ENCODE measurements at regions not wholly inside any gene's neighbourhood (a gene's known extent, or its start where the extent isn't known, plus 50 kb on each side); places are given as distances from the start of the nearest gene placed in this dataset.
A peak's percentile ranks its signal among the peaks of the same experiment; 100 is the strongest.

GRCh38 chr9:19937121-19937520, 148.3 kb upstream of the SLC24A2 start:
- H3K4me3 Mint-ChIP-seq (ENCODE audit: low read depth, unreplicated experiment), result no peak overlapping the region
- H3K9me3 Mint-ChIP-seq (ENCODE audit: low read depth, unreplicated experiment), result no peaks in the 10 kb centered on the region
- H3K36me3 Mint-ChIP-seq (ENCODE audit: insufficient read depth, unreplicated experiment), result peaks cover 5% of the 10 kb centered on the region
- no TSS peak for BruUV-seq (replicated peaks)
- TF ChIP-seq CTCF (IDR thresholded peaks at IDR 0.05; ENCODE audit: unreplicated experiment), result no peak
- no peaks in the 10 kb centered on the region for H3K27me3 Mint-ChIP-seq (ENCODE audit: unreplicated experiment)
- no peak overlapping the region for H3K27ac Mint-ChIP-seq (ENCODE audit: unreplicated experiment)
- CTCF ChIA-PET, result no interaction called here
- intact Hi-C loops (cut with micrococcal nuclease; ENCODE audit: unreplicated experiment), result no loop called here
- DNase-seq, result no peak
- H3K4me1 Mint-ChIP-seq (ENCODE audit: low read depth, unreplicated experiment), result no peaks in the 10 kb centered on the region

DNA sequence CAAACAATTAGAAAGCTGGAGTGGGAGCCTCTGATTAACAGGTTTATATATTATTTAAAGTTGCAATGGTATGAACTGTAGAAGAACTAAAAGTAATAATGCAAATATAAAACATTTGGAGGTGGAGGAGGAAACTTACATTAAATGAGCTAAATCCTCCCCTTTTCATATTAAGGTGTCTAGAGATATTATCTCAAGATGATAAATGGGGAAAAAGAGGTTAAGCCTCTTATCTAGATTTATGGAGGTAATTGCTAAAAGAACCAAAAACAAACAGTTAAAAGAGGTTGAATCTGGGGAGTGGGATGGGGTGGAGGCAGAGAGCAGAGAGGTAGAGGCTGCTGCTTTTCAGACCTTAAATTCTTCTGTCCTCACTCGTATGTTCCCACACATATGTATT, 147.8 kb upstream of the SLC24A2 start:
- Mint-ChIP-seq H3K9me3 (ENCODE audit: low read depth, unreplicated experiment) (no peaks in the 10 kb centered on the region), H3K4me3 (ENCODE audit: low read depth, unreplicated experiment) (no peak overlapping the region), H3K4me1 (ENCODE audit: low read depth, unreplicated experiment) (no peaks in the 10 kb centered on the region), H3K36me3 (ENCODE audit: insufficient read depth, unreplicated experiment) (peaks cover 5% of the 10 kb centered on the region), H3K27ac (ENCODE audit: unreplicated experiment) (no peak overlapping the region), H3K27me3 (ENCODE audit: unreplicated experiment) (no peaks in the 10 kb centered on the region)
- no TSS peak for BruUV-seq (replicated peaks)
- no peak for TF ChIP-seq CTCF (IDR thresholded peaks at IDR 0.05; ENCODE audit: unreplicated experiment)
- DNase-seq, result no peak
- intact Hi-C loops (cut with micrococcal nuclease; ENCODE audit: unreplicated experiment), result no loop called here
- CTCF ChIA-PET, result no interaction called here

DNA sequence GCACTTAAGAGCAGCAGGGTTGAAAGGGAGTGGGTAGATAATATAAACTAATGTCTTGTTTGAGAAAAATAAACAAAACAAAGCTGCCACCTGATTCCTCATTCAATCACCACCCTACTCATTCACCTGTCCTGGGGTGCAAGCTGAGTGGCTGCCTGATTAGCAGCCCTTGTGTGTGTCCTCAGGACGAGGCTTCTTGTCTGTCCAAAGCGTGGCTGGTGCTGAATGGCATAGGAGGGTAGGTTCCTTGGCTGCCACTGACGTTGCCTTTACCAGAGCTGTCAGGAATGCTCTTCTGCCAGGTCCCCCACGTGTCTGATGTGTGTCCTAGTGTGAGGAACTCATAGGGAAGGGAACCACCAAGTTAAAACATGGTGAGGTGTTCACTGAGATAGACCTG, 146.6 kb upstream of the SLC24A2 start:
- intact Hi-C loops (cut with micrococcal nuclease; ENCODE audit: unreplicated experiment), result no loop called here
- no TSS peak for BruUV-seq (replicated peaks)
- DNase-seq, result no peak
- H3K36me3 Mint-ChIP-seq (ENCODE audit: insufficient read depth, unreplicated experiment), result peaks cover 5% of the 10 kb centered on the region
- H3K4me3 Mint-ChIP-seq (ENCODE audit: low read depth, unreplicated experiment), result no peak overlapping the region
- CTCF ChIA-PET, result no interaction called here
- H3K4me1 Mint-ChIP-seq (ENCODE audit: low read depth, unreplicated experiment), result no peaks in the 10 kb centered on the region
- H3K27ac Mint-ChIP-seq (ENCODE audit: unreplicated experiment), result no peak overlapping the region
- no peak for TF ChIP-seq CTCF (IDR thresholded peaks at IDR 0.05; ENCODE audit: unreplicated experiment)
- no peaks in the 10 kb centered on the region for H3K9me3 Mint-ChIP-seq (ENCODE audit: low read depth, unreplicated experiment)
- H3K27me3 Mint-ChIP-seq (ENCODE audit: unreplicated experiment), result no peaks in the 10 kb centered on the region

- CTCF ChIA-PET, result no interaction called here
- H3K4me1 Mint-ChIP-seq (ENCODE audit: low read depth, unreplicated experiment), result no peaks in the 10 kb centered on the region
- BruUV-seq (replicated peaks), result no TSS peak
- no peaks in the 10 kb centered on the region for H3K9me3 Mint-ChIP-seq (ENCODE audit: low read depth, unreplicated experiment)
- H3K4me3 Mint-ChIP-seq (ENCODE audit: low read depth, unreplicated experiment), result peak overlapping the region; percentile 76
- peaks cover 5% of the 10 kb centered on the region for H3K36me3 Mint-ChIP-seq (ENCODE audit: insufficient read depth, unreplicated experiment)
- peaks cover 1% of the 10 kb centered on the region for H3K27me3 Mint-ChIP-seq (ENCODE audit: unreplicated experiment)
- peak; percentile 2 for DNase-seq
- TF ChIP-seq CTCF (IDR thresholded peaks at IDR 0.05; ENCODE audit: unreplicated experiment), result no peak
- intact Hi-C loops (cut with micrococcal nuclease; ENCODE audit: unreplicated experiment), result no loop called here
- H3K27ac Mint-ChIP-seq (ENCODE audit: unreplicated experiment), result no peak overlapping the region
These were observed 145.5 kb upstream of the SLC24A2 start for GRCh38 chr9:19934301-19934871.
